ENCODE measurements at regions not wholly inside any gene's neighbourhood (a gene's known extent, or its start where the extent isn't known, plus 50 kb on each side); places are given as distances from the start of the nearest gene placed in this dataset.

- Histone ChIP-seq H3K27ac (ENCODE audit: low read depth, low read length, poor library complexity, severe bottlenecking) (no peak overlapping the region), H3K27me3 (ENCODE audit: insufficient read depth, low read length) (no peaks in the 10 kb centered on the region), H3K4me1 (ENCODE audit: insufficient read depth, low read length, severe bottlenecking) (no peaks in the 10 kb centered on the region), H3K4me2 (ENCODE audit: low read length) (no peak overlapping the region), H4K20me1 (ENCODE audit: insufficient read depth, low read length) (no peaks in the 10 kb centered on the region), H3F3A (ENCODE audit: insufficient read depth, low read length) (no peaks in the 10 kb centered on the region), H2AFZ (ENCODE audit: low read length) (no peak overlapping the region), H3K4me3 (ENCODE audit: low read depth, low read length, poor library complexity, severe bottlenecking) (no peak overlapping the region), H3K79me2 (ENCODE audit: insufficient read depth, low read length) (no peaks in the 10 kb centered on the region), H3K9me2 (ENCODE audit: low read depth, low read length) (no peaks in the 10 kb centered on the region), H3K9ac (ENCODE audit: low read length) (no peak overlapping the region), H3K36me3 (ENCODE audit: insufficient read depth, low read length) (no peaks in the 10 kb centered on the region), H3K9me3 (ENCODE audit: low read length) (no peaks in the 10 kb centered on the region)
- TF ChIP-seq, protein P1, sequence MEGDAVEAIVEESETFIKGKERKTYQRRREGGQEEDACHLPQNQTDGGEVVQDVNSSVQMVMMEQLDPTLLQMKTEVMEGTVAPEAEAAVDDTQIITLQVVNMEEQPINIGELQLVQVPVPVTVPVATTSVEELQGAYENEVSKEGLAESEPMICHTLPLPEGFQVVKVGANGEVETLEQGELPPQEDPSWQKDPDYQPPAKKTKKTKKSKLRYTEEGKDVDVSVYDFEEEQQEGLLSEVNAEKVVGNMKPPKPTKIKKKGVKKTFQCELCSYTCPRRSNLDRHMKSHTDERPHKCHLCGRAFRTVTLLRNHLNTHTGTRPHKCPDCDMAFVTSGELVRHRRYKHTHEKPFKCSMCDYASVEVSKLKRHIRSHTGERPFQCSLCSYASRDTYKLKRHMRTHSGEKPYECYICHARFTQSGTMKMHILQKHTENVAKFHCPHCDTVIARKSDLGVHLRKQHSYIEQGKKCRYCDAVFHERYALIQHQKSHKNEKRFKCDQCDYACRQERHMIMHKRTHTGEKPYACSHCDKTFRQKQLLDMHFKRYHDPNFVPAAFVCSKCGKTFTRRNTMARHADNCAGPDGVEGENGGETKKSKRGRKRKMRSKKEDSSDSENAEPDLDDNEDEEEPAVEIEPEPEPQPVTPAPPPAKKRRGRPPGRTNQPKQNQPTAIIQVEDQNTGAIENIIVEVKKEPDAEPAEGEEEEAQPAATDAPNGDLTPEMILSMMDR (IDR thresholded peaks at IDR 0.05; ENCODE audit: low read length): no peak
- TF ChIP-seq EZH2 (IDR thresholded peaks at IDR 0.05; ENCODE audit: borderline replicate concordance, low read length): no peak
These were observed 806.6 kb downstream of the NXPH1 start for GRCh38 chr7:9240001-9240400.

DNA sequence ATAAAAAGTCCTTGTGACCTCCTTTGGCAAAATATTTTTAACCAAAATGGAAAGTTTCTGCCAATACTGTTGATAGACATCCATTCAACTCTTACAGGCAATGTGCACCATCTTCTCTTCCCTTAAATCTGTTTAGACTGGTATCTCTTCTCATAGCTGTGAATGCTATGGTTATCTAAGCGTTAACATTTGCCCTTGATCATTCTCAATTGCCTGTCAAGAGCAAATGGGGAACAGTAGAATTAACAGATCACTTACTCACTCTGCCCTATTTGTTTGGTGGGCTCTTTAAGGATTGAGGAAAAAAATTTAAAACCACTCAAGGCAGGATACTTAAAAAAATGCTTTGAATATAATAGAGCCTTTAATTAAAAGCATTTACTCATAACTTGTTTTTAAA, 808.4 kb downstream of the NXPH1 start:
- Histone ChIP-seq H3K36me3 (ENCODE audit: insufficient read depth, low read length) (no peaks in the 10 kb centered on the region), H3K4me3 (ENCODE audit: low read depth, low read length, poor library complexity, severe bottlenecking) (no peak overlapping the region)

DNA sequence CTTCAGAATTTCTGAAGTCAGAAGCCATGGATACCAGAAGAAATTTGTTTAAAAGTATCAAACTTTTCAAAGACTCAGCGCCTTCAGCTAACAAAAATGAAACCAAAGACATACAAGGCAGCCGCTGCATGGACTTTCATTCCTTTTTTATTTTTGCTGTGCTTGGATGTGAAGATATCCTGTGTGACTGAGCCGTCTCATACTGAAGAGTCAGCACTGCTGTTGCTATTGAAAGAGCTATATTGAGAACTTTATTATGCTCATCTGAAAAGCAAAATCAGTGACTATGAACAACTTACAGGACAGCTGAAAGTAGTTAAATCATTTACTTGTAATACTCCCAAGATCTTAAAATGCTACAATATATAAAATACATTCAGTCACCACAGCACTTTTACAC, 809.2 kb downstream of the NXPH1 start:
- no peak overlapping the region for H3K4me3 ChIP-seq (ENCODE audit: low read depth, low read length, poor library complexity, severe bottlenecking)
- H4K20me1 ChIP-seq (ENCODE audit: insufficient read depth, low read length): no peaks in the 10 kb centered on the region
- H3K27me3 ChIP-seq (ENCODE audit: insufficient read depth, low read length): no peaks in the 10 kb centered on the region
- TF ChIP-seq EZH2 (IDR thresholded peaks at IDR 0.05; ENCODE audit: borderline replicate concordance, low read length): no peak
- TF ChIP-seq, protein P1 (IDR thresholded peaks at IDR 0.05; ENCODE audit: low read length): no peak
- H3K4me2 ChIP-seq (ENCODE audit: low read length): no peak overlapping the region
- no peak overlapping the region for H3K9ac ChIP-seq (ENCODE audit: low read length)
- H3K4me1 ChIP-seq (ENCODE audit: insufficient read depth, low read length, severe bottlenecking): no peaks in the 10 kb centered on the region
- no peaks in the 10 kb centered on the region for H3K36me3 ChIP-seq (ENCODE audit: insufficient read depth, low read length)
- H3K9me3 ChIP-seq (ENCODE audit: low read length): no peaks in the 10 kb centered on the region
- H3F3A ChIP-seq (ENCODE audit: insufficient read depth, low read length): no peaks in the 10 kb centered on the region
- no peak overlapping the region for H3K27ac ChIP-seq (ENCODE audit: low read depth, low read length, poor library complexity, severe bottlenecking)
- H3K79me2 ChIP-seq (ENCODE audit: insufficient read depth, low read length): no peaks in the 10 kb centered on the region
- H2AFZ ChIP-seq (ENCODE audit: low read length): no peak overlapping the region
- no peaks in the 10 kb centered on the region for H3K9me2 ChIP-seq (ENCODE audit: low read depth, low read length)

More for the DNA sequence above, 808.4 kb downstream of the NXPH1 start:
- Histone ChIP-seq H4K20me1 (ENCODE audit: insufficient read depth, low read length) (no peaks in the 10 kb centered on the region), H3F3A (ENCODE audit: insufficient read depth, low read length) (no peaks in the 10 kb centered on the region), H3K79me2 (ENCODE audit: insufficient read depth, low read length) (no peaks in the 10 kb centered on the region), H3K4me1 (ENCODE audit: insufficient read depth, low read length, severe bottlenecking) (no peaks in the 10 kb centered on the region), H3K27me3 (ENCODE audit: insufficient read depth, low read length) (no peaks in the 10 kb centered on the region), H3K4me2 (ENCODE audit: low read length) (no peak overlapping the region), H3K9ac (ENCODE audit: low read length) (no peak overlapping the region), H2AFZ (ENCODE audit: low read length) (no peak overlapping the region), H3K9me3 (ENCODE audit: low read length) (no peaks in the 10 kb centered on the region), H3K9me2 (ENCODE audit: low read depth, low read length) (no peaks in the 10 kb centered on the region), H3K27ac (ENCODE audit: low read depth, low read length, poor library complexity, severe bottlenecking) (no peak overlapping the region)
- TF ChIP-seq, protein P1 (IDR thresholded peaks at IDR 0.05; ENCODE audit: low read length): no peak
- no peak for TF ChIP-seq EZH2 (IDR thresholded peaks at IDR 0.05; ENCODE audit: borderline replicate concordance, low read length)

Measured in OCI-LY1 (cell line).